KMS-11 (cell line): ENCODE measurements at regions not wholly inside any gene's neighbourhood (a gene's known extent, or its start where the extent isn't known, plus 50 kb on each side); places are given as distances from the start of the nearest gene placed in this dataset.

Source experiments
- H2AFZ ChIP-seq: fragments of 200-600 bp; sonication (generic); 2 replicates; pipeline ENCODE4 v1.6.1; 2016; ENCODE audit warnings: antibody characterized with exemption, mixed run types, low read depth
- H3K27ac ChIP-seq: fragments of 200-600 bp; sonication (generic); 2 replicates; pipeline ENCODE4 v1.6.1; 2016; ENCODE audit warnings: mild to moderate bottlenecking, mixed run types
- H3K27me3 ChIP-seq: fragments of 200-600 bp; sonication (generic); 2 replicates; pipeline ENCODE4 v1.6.1; 2017; ENCODE audit warnings: mild to moderate bottlenecking, low read depth, mixed run types, moderate library complexity; ENCODE audit not compliant: insufficient read depth
- H3K36me3 ChIP-seq: fragments of 200-600 bp; sonication (generic); 2 replicates; pipeline ENCODE4 v1.6.1; 2017; ENCODE audit warnings: mild to moderate bottlenecking, mixed run types; ENCODE audit not compliant: insufficient read depth
- H3K4me1 ChIP-seq: fragments of 200-600 bp; sonication (generic); 2 replicates; pipeline ENCODE4 v1.6.1; 2016; ENCODE audit warnings: mild to moderate bottlenecking, low read depth, mixed run types; ENCODE audit not compliant: poor library complexity, severe bottlenecking
- H3K4me2 ChIP-seq: fragments of 200-600 bp; sonication (generic); 2 replicates; pipeline ENCODE4 v1.7.0; 2016; ENCODE audit warnings: mild to moderate bottlenecking, mixed run types
- H3K4me3 ChIP-seq: fragments of 200-600 bp; sonication (generic); IDR thresholded peaks from 2 replicates; pipeline ENCODE4 v1.6.1; 2017; ENCODE audit warnings: low read depth, low read length, mixed read lengths; ENCODE audit not compliant: insufficient read depth
- H3K79me2 ChIP-seq: fragments of 200-600 bp; sonication (generic); 2 replicates; pipeline ENCODE4 v1.6.1; 2016; ENCODE audit warnings: low read depth, mixed run types; ENCODE audit not compliant: insufficient read depth
- H3K9ac ChIP-seq: fragments of 200-600 bp; sonication (generic); 2 replicates; pipeline ENCODE4 v1.6.1; 2016; ENCODE audit warnings: mild to moderate bottlenecking, mixed run types
- H4K20me1 ChIP-seq: fragments of 200-600 bp; sonication (generic); 2 replicates; pipeline ENCODE4 v1.6.1; 2016; ENCODE audit warnings: mild to moderate bottlenecking, mixed run types; ENCODE audit not compliant: insufficient read depth
- CTCF ChIP-seq: fragments of 200-600 bp; sonication (generic); conservative IDR thresholded peaks from 2 replicates; pipeline ENCODE4 v1.6.1; 2017; ENCODE audit warnings: low read depth, mild to moderate bottlenecking, antibody characterized with exemption, low read length, moderate library complexity, mixed read lengths

GRCh38 chr13:38630780-38631179 is 56.1 kb upstream of the FREM2 start:
- H3K9ac ChIP-seq, result no peak overlapping the region
- H3K4me3 ChIP-seq, result no peak overlapping the region
- H3K27me3 ChIP-seq, result no peaks in the 10 kb centered on the region
- TF ChIP-seq CTCF, result no peak
- no peaks in the 10 kb centered on the region for H3K79me2 ChIP-seq
- H2AFZ ChIP-seq, result no peak overlapping the region
- H3K4me2 ChIP-seq, result no peak overlapping the region
- H3K36me3 ChIP-seq, result no peaks in the 10 kb centered on the region
- H3K27ac ChIP-seq, result no peak overlapping the region
- no peaks in the 10 kb centered on the region for H4K20me1 ChIP-seq
- H3K4me1 ChIP-seq, result no peaks in the 10 kb centered on the region

- H3K79me2 ChIP-seq, result no peaks in the 10 kb centered on the region
- H2AFZ ChIP-seq, result no peak overlapping the region
- H3K4me2 ChIP-seq, result no peak overlapping the region
- no peak overlapping the region for H3K4me3 ChIP-seq
- H3K36me3 ChIP-seq, result no peaks in the 10 kb centered on the region
- no peaks in the 10 kb centered on the region for H3K27me3 ChIP-seq
- no peaks in the 10 kb centered on the region for H4K20me1 ChIP-seq
- H3K9ac ChIP-seq, result no peak overlapping the region
- no peaks in the 10 kb centered on the region for H3K4me1 ChIP-seq
- no peak overlapping the region for H3K27ac ChIP-seq
- TF ChIP-seq CTCF, result no peak
These were observed 51.8 kb upstream of the FREM2 start for GRCh38 chr13:38635030-38635429.

- no peaks in the 10 kb centered on the region for H3K27me3 ChIP-seq
- no peak overlapping the region for H3K27ac ChIP-seq
- H4K20me1 ChIP-seq, result no peaks in the 10 kb centered on the region
- H3K9ac ChIP-seq, result no peak overlapping the region
- TF ChIP-seq CTCF, result no peak
- no peak overlapping the region for H2AFZ ChIP-seq
- no peak overlapping the region for H3K4me2 ChIP-seq
- H3K79me2 ChIP-seq, result no peaks in the 10 kb centered on the region
- H3K36me3 ChIP-seq, result no peaks in the 10 kb centered on the region
- H3K4me1 ChIP-seq, result no peaks in the 10 kb centered on the region
- no peak overlapping the region for H3K4me3 ChIP-seq
These were observed 50.8 kb upstream of the FREM2 start for GRCh38 chr13:38636073-38636472.

- no peak overlapping the region for H3K27ac ChIP-seq
- no peaks in the 10 kb centered on the region for H4K20me1 ChIP-seq
- no peak overlapping the region for H2AFZ ChIP-seq
- H3K4me3 ChIP-seq, result no peak overlapping the region
- no peak overlapping the region for H3K9ac ChIP-seq
- no peaks in the 10 kb centered on the region for H3K79me2 ChIP-seq
- H3K36me3 ChIP-seq, result no peaks in the 10 kb centered on the region
- no peaks in the 10 kb centered on the region for H3K4me1 ChIP-seq
- TF ChIP-seq CTCF, result no peak
- no peaks in the 10 kb centered on the region for H3K27me3 ChIP-seq
- H3K4me2 ChIP-seq, result no peak overlapping the region
These were observed 50.1 kb upstream of the FREM2 start for GRCh38 chr13:38636761-38637160.
